K562 (cell line): ENCODE measurements at regions not wholly inside any gene's neighbourhood (a gene's known extent, or its start where the extent isn't known, plus 50 kb on each side); places are given as distances from the start of the nearest gene placed in this dataset.
A peak's percentile ranks its signal among the peaks of the same experiment; 100 is the strongest.

ENCODE experiments used
- ATAC-seq: fragments of 200-7000 bp; cut with Tn5 transposase; 3 replicates; pipeline ENCODE4 v1.9.1; 2020; ENCODE audit warnings: moderate library complexity
- BruUV-seq: library from RNA; stranded (reverse); fragments of 400-500 nt; replicated peaks from 2 replicates; lab custom pipeline; 2021; lab: Mats Ljungman, UMichigan
- CTCF ChIA-PET: fragments of 300-600 bp; formaldehyde crosslinking; extraction: SDS; loops from one replicate; lab custom pipeline; 2021; ENCODE audit warnings: low intra/inter-chr PET ratio; lab: Yijun Ruan, JAX
- POLR2A ChIA-PET: fragments of 300-600, 350-650 bp; sonication (Branson Sonifier 250); formaldehyde crosslinking; extraction: SDS; loops from one replicate; lab custom pipeline; 2021; ENCODE audit warnings: antibody characterized with exemption, inconsistent platforms; lab: Yijun Ruan, JAX
- DNase-seq, 4 experiments: peaks; one replicate each; pipeline versions ENCODE4 v3.0.0 to v3.0.0-alpha.2; 2011 to 2018; ENCODE audit warnings: low spot score in 3 of 4, mixed read lengths in 3 of 4; ENCODE audit errors: extremely low read depth in 1 of 4
- FAIRE-seq: peaks from 2 replicates; lab custom pipeline; 2011; peaks lifted over from hg19 to GRCh38; lab: Jason Lieb, UNC
- H2AFZ ChIP-seq: 2 replicates; pipeline ENCODE4 v1.6.0; 2011; ENCODE audit warnings: low read depth, low read length, control low read depth, inconsistent platforms
- H3K27ac ChIP-seq: fragments of 200-600 bp; 3 replicates; pipeline ENCODE4 v1.8.0; 2011; ENCODE audit warnings: low read depth, mild to moderate bottlenecking, control low read depth, inconsistent platforms, low read length, moderate library complexity, mixed read lengths; ENCODE audit errors: extremely low read depth
- H3K27me3 ChIP-seq, 2 experiments: fragments of 300-600 bp in 1 of 2; 2 replicates in 1 of 2; 3 replicates in 1 of 2; pipeline versions ENCODE4 v1.6.0 to v1.8.0; 2011; ENCODE audit warnings: inconsistent platforms in 2 of 2, low read length in 2 of 2, mild to moderate bottlenecking in 1 of 2, mixed read lengths in 1 of 2, moderate library complexity in 1 of 2; ENCODE audit not compliant: control insufficient read depth in 2 of 2, insufficient read depth in 2 of 2
- H3K36me3 ChIP-seq: fragments of 300-600 bp; 3 replicates; pipeline ENCODE4 v1.8.0; 2011; ENCODE audit warnings: mild to moderate bottlenecking, low read length, inconsistent platforms; ENCODE audit not compliant: control insufficient read depth, insufficient read depth
- H3K4me1 ChIP-seq, 2 experiments: fragments of 200-600 bp in 1 of 2; replicated peaks in 1 of 2; 2 replicates in 1 of 2; 3 replicates in 1 of 2; pipeline versions ENCODE4 v1.5.1 to v1.8.0; 2011; ENCODE audit warnings: inconsistent platforms in 2 of 2, low read length in 2 of 2, mild to moderate bottlenecking in 1 of 2, mixed read lengths in 1 of 2, moderate library complexity in 1 of 2; ENCODE audit not compliant: control insufficient read depth in 2 of 2, insufficient read depth in 2 of 2
- H3K4me2 ChIP-seq: 2 replicates; pipeline ENCODE4 v1.6.1; 2011; ENCODE audit warnings: low read length, control low read depth, inconsistent platforms, mixed read lengths; ENCODE audit not compliant: insufficient read depth
- H3K4me3 ChIP-seq: fragments of 200-600 bp; sonication (generic), shearing (Covaris generic); 2 replicates; pipeline ENCODE4 v1.5.1; 2016; ENCODE audit warnings: control low read depth, inconsistent platforms
- H3K79me2 ChIP-seq: fragments of 200-600 bp; 3 replicates; pipeline ENCODE4 v1.8.0; 2011; ENCODE audit warnings: low read length, inconsistent platforms; ENCODE audit not compliant: control insufficient read depth, insufficient read depth
- H3K9ac ChIP-seq, 2 experiments: 2 replicates each; pipeline versions ENCODE4 v1.6.0 to v1.6.1; 2011; ENCODE audit warnings: low read depth in 2 of 2, low read length in 2 of 2, control low read depth in 1 of 2, inconsistent platforms in 1 of 2, mild to moderate bottlenecking in 1 of 2, mixed read lengths in 1 of 2; ENCODE audit not compliant: insufficient read depth in 1 of 2
- H3K9me1 ChIP-seq: one replicate; pipeline ENCODE4 v1.6.0; 2011; ENCODE audit warnings: inconsistent platforms, mild to moderate bottlenecking, low read length, moderate library complexity; ENCODE audit not compliant: control insufficient read depth, insufficient read depth
- H3K9me3 ChIP-seq: replicated peaks from 2 replicates; pipeline ENCODE4 v1.5.1; 2011; ENCODE audit warnings: low read depth, low read length, inconsistent platforms; ENCODE audit not compliant: control insufficient read depth, insufficient read depth
- H4K20me1 ChIP-seq: replicated peaks from 2 replicates; pipeline ENCODE4 v1.6.1; 2011; ENCODE audit warnings: low read length, inconsistent platforms, mixed read lengths; ENCODE audit not compliant: control insufficient read depth, insufficient read depth
- CEBPB ChIP-seq: fragments of 450-650 bp; IDR thresholded peaks from 2 replicates; pipeline ENCODE4 v1.6.1; 2016; ENCODE audit warnings: missing genetic modification characterization, missing compliant biosample characterization
- DMBX1 ChIP-seq: fragments of 250-450 bp; sonication (Bioruptor Pico); IDR thresholded peaks from 2 replicates; pipeline ENCODE4 v1.8.0; 2022; ENCODE audit warnings: inconsistent platforms, mild to moderate bottlenecking, moderate library complexity, borderline replicate concordance
- EP300 ChIP-seq: IDR thresholded peaks from 2 replicates; pipeline ENCODE4 v1.6.1; 2012; ENCODE audit warnings: low read length, improper control_type of control experiment
- HNRNPUL1 ChIP-seq: fragments of 200-400 bp; formaldehyde crosslinking; IDR thresholded peaks from 2 replicates; pipeline ENCODE4 v1.6.1; 2017; ENCODE audit warnings: low read length
- MYBL2 ChIP-seq, 2 experiments: fragments of 450-650 bp in 1 of 2; sonication (generic) in 1 of 2; formaldehyde crosslinking in 1 of 2; IDR thresholded peaks; 2 replicates each; pipeline versions ENCODE4 v1.6.1 to v1.8.1; 2017 to 2022; ENCODE audit warnings: borderline replicate concordance in 1 of 2, inconsistent platforms in 1 of 2, low read depth in 1 of 2, mild to moderate bottlenecking in 1 of 2, missing genetic modification reagents in 1 of 2, moderate library complexity in 1 of 2
- MYNN ChIP-seq, 2 experiments: sonication (generic); formaldehyde crosslinking in 1 of 2; IDR thresholded peaks; 2 replicates each; pipeline versions ENCODE4 v1.5.0 to v1.6.1; 2016 to 2020; ENCODE audit warnings: antibody characterized with exemption in 1 of 2, missing genetic modification reagents in 1 of 2
- PCBP1 ChIP-seq: fragments of 200-400 bp; formaldehyde crosslinking; IDR thresholded peaks from 2 replicates; pipeline ENCODE4 v1.6.1; 2018; ENCODE audit warnings: mild to moderate bottlenecking, low read depth, low read length; ENCODE audit not compliant: poor library complexity, severe bottlenecking
- RBFOX2 ChIP-seq: fragments of 200-400 bp; formaldehyde crosslinking; IDR thresholded peaks from 2 replicates; pipeline ENCODE4 v1.6.1; 2017; ENCODE audit warnings: low read depth, mild to moderate bottlenecking, low read length, moderate library complexity
- in situ Hi-C: fragments of 300-500 bp; cut with MboI; formaldehyde crosslinking; loops from 4 replicates; pipeline ENCODE4 v1.15.0; 2018; ENCODE audit warnings: inconsistent platforms, mixed read lengths
- intact Hi-C: fragments of 100-400 bp; cut with micrococcal nuclease; formaldehyde crosslinking; loops from 2 replicates; pipeline ENCODE4 v1.14.2; 2022
- TF ChIP-seq, protein P1 (sequence below): fragments of 450-650 bp; IDR thresholded peaks from 2 replicates; pipeline ENCODE4 v1.6.1; 2018; ENCODE audit warnings: mild to moderate bottlenecking, low read depth; ENCODE audit not compliant: partially characterized antibody

DNA sequence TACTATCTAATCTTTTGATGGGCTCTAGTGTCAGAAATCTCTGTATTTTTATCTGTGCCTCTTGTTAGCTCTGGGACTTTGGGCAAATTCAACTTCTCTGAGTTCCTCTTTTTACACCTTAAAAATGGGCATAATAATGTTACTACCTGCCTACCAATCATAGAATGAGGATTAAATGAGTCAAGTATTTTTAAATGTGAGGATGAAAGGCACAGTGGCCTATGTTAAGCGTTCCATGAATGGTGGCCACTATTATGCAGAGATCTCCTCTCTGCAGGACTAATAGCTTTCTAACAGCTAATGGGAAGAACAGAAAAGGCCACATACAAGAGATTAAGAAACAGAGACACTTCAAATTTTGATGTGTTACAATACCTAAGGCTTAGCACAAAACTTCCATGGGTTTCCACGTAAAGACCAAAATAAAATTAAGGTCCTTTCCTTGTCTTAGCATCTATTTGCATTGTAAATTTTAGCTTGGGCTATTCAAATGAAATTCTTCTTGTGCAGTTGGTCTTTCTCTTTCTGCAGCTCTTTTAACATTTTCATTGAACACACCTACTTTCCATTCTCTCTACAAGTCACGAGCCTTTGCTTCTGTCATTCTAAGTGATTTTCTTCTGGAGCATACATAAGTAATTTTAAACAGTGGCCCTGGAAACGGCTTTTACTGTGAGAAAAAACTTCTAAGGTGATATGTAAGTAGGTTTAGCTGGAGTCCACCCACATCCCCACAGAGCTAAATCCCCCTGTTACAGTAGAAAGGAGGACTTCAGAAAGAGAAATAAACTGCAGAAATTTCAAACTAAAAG, 117.9 kb upstream of the MED14 start (continued):
- TF ChIP-seq, protein P1, sequence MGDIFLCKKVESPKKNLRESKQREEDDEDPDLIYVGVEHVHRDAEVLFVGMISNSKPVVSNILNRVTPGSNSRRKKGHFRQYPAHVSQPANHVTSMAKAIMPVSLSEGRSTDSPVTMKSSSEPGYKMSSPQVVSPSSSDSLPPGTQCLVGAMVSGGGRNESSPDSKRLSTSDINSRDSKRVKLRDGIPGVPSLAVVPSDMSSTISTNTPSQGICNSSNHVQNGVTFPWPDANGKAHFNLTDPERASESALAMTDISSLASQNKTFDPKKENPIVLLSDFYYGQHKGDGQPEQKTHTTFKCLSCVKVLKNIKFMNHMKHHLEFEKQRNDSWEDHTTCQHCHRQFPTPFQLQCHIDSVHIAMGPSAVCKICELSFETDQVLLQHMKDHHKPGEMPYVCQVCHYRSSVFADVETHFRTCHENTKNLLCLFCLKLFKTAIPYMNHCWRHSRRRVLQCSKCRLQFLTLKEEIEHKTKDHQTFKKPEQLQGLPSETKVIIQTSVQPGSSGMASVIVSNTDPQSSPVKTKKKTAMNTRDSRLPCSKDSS, result no peak

DNA sequence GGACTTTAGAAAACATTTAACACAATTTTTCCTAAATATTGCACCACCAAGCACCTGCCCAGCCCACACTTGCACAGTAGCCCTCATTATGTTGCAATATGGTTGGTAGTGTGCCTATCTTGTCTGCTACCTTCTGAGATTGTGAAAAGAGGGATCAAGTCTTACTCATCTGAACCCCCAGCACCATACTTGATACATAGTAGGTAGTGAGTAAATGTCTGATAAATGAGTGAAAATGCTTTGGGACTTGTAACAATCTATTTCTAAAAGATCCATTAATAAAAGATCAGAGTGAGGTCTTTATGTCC, 118.4 kb upstream of the MED14 start:
- no peaks in the 10 kb centered on the region for H3K9me3 ChIP-seq
- H4K20me1 ChIP-seq, result no peaks in the 10 kb centered on the region
- no peaks in the 10 kb centered on the region for H3K79me2 ChIP-seq
- no peak for FAIRE-seq
- H3K4me2 ChIP-seq, result no peak overlapping the region
- intact Hi-C loops (no loop called here), in situ Hi-C loops (no loop called here)
- no peak for ATAC-seq
- H3K36me3 ChIP-seq, result no peaks in the 10 kb centered on the region
- H3K9me1 ChIP-seq, result no peaks in the 10 kb centered on the region
- BruUV-seq, result no TSS peak
- H2AFZ ChIP-seq, result no peak overlapping the region
- no peak overlapping the region for H3K4me3 ChIP-seq
- H3K27me3 ChIP-seq, result no peaks in the 10 kb centered on the region
- ChIA-PET CTCF (no interaction called here), POLR2A (interaction anchor here (0.6 kb wide), 1 partner anchor 99 kb away, joined by 3 read pairs; no protein-coding TSS in a partner anchor)
- no peak overlapping the region for H3K27ac ChIP-seq
- DNase-seq, result no peak
- TF ChIP-seq MYBL2 (IDR thresholded peaks at IDR 0.05; ENCODE audit: low read depth), result no peak
- TF ChIP-seq MYBL2 (CRISPR knock-in tag; IDR thresholded peaks at IDR 0.05; ENCODE audit: borderline replicate concordance), result no peak
- no peak for TF ChIP-seq DMBX1 (CRISPR knock-in tag)
- TF ChIP-seq CEBPB, result peak; percentile 18; the same call in 1 of the 2 replicates
- no peak for TF ChIP-seq PCBP1
- no peak for TF ChIP-seq HNRNPUL1
- TF ChIP-seq EP300, result no peak
- no peak for TF ChIP-seq RBFOX2
- TF ChIP-seq MYNN (IDR thresholded peaks at IDR 0.05), result no peak
- no peak for TF ChIP-seq MYNN (CRISPR knock-in tag; IDR thresholded peaks at IDR 0.05)
- H3K9ac ChIP-seq, result no peak overlapping the region
- no peaks in the 10 kb centered on the region; a peak in 1 of 5 replicates for H3K4me1 ChIP-seq
